K562 (cell line): ENCODE measurements at regions not wholly inside any gene's neighbourhood (a gene's known extent, or its start where the extent isn't known, plus 50 kb on each side); places are given as distances from the start of the nearest gene placed in this dataset.

Experiments
- ATAC-seq: fragments of 200-7000 bp; cut with Tn5 transposase; 3 replicates; pipeline ENCODE4 v1.9.1; 2020; ENCODE audit warnings: moderate library complexity
- BruUV-seq: library from RNA; stranded (reverse); fragments of 400-500 nt; replicated peaks from 2 replicates; lab custom pipeline; 2021; lab: Mats Ljungman, UMichigan
- CTCF ChIA-PET: fragments of 300-600 bp; formaldehyde crosslinking; extraction: SDS; loops from one replicate; lab custom pipeline; 2021; ENCODE audit warnings: low intra/inter-chr PET ratio; lab: Yijun Ruan, JAX
- POLR2A ChIA-PET: fragments of 300-600, 350-650 bp; sonication (Branson Sonifier 250); formaldehyde crosslinking; extraction: SDS; loops from one replicate; lab custom pipeline; 2021; ENCODE audit warnings: antibody characterized with exemption, inconsistent platforms; lab: Yijun Ruan, JAX
- DNase-seq, 4 experiments: peaks; one replicate each; pipeline versions ENCODE4 v3.0.0 to v3.0.0-alpha.2; 2011 to 2018; ENCODE audit warnings: low spot score in 3 of 4, mixed read lengths in 3 of 4; ENCODE audit errors: extremely low read depth in 1 of 4
- FAIRE-seq: peaks from 2 replicates; lab custom pipeline; 2011; peaks lifted over from hg19 to GRCh38; lab: Jason Lieb, UNC
- H2AFZ ChIP-seq: 2 replicates; pipeline ENCODE4 v1.6.0; 2011; ENCODE audit warnings: low read depth, low read length, control low read depth, inconsistent platforms
- H3K27ac ChIP-seq: fragments of 200-600 bp; 3 replicates; pipeline ENCODE4 v1.8.0; 2011; ENCODE audit warnings: low read depth, mild to moderate bottlenecking, control low read depth, inconsistent platforms, low read length, moderate library complexity, mixed read lengths; ENCODE audit errors: extremely low read depth
- H3K27me3 ChIP-seq, 2 experiments: fragments of 300-600 bp in 1 of 2; 2 replicates in 1 of 2; 3 replicates in 1 of 2; pipeline versions ENCODE4 v1.6.0 to v1.8.0; 2011; ENCODE audit warnings: inconsistent platforms in 2 of 2, low read length in 2 of 2, mild to moderate bottlenecking in 1 of 2, mixed read lengths in 1 of 2, moderate library complexity in 1 of 2; ENCODE audit not compliant: control insufficient read depth in 2 of 2, insufficient read depth in 2 of 2
- H3K36me3 ChIP-seq: fragments of 300-600 bp; 3 replicates; pipeline ENCODE4 v1.8.0; 2011; ENCODE audit warnings: mild to moderate bottlenecking, low read length, inconsistent platforms; ENCODE audit not compliant: control insufficient read depth, insufficient read depth
- H3K4me1 ChIP-seq, 2 experiments: fragments of 200-600 bp in 1 of 2; replicated peaks in 1 of 2; 2 replicates in 1 of 2; 3 replicates in 1 of 2; pipeline versions ENCODE4 v1.5.1 to v1.8.0; 2011; ENCODE audit warnings: inconsistent platforms in 2 of 2, low read length in 2 of 2, mild to moderate bottlenecking in 1 of 2, mixed read lengths in 1 of 2, moderate library complexity in 1 of 2; ENCODE audit not compliant: control insufficient read depth in 2 of 2, insufficient read depth in 2 of 2
- H3K4me2 ChIP-seq: 2 replicates; pipeline ENCODE4 v1.6.1; 2011; ENCODE audit warnings: low read length, control low read depth, inconsistent platforms, mixed read lengths; ENCODE audit not compliant: insufficient read depth
- H3K4me3 ChIP-seq: fragments of 200-600 bp; sonication (generic), shearing (Covaris generic); 2 replicates; pipeline ENCODE4 v1.5.1; 2016; ENCODE audit warnings: control low read depth, inconsistent platforms
- H3K79me2 ChIP-seq: fragments of 200-600 bp; 3 replicates; pipeline ENCODE4 v1.8.0; 2011; ENCODE audit warnings: low read length, inconsistent platforms; ENCODE audit not compliant: control insufficient read depth, insufficient read depth
- H3K9ac ChIP-seq, 2 experiments: 2 replicates each; pipeline versions ENCODE4 v1.6.0 to v1.6.1; 2011; ENCODE audit warnings: low read depth in 2 of 2, low read length in 2 of 2, control low read depth in 1 of 2, inconsistent platforms in 1 of 2, mild to moderate bottlenecking in 1 of 2, mixed read lengths in 1 of 2; ENCODE audit not compliant: insufficient read depth in 1 of 2
- H3K9me1 ChIP-seq: one replicate; pipeline ENCODE4 v1.6.0; 2011; ENCODE audit warnings: inconsistent platforms, mild to moderate bottlenecking, low read length, moderate library complexity; ENCODE audit not compliant: control insufficient read depth, insufficient read depth
- H3K9me3 ChIP-seq: replicated peaks from 2 replicates; pipeline ENCODE4 v1.5.1; 2011; ENCODE audit warnings: low read depth, low read length, inconsistent platforms; ENCODE audit not compliant: control insufficient read depth, insufficient read depth
- H4K20me1 ChIP-seq: replicated peaks from 2 replicates; pipeline ENCODE4 v1.6.1; 2011; ENCODE audit warnings: low read length, inconsistent platforms, mixed read lengths; ENCODE audit not compliant: control insufficient read depth, insufficient read depth
- DACH1 ChIP-seq: fragments of 450-650 bp; IDR thresholded peaks from 2 replicates; pipeline ENCODE4 v1.6.1; 2018; ENCODE audit not compliant: partially characterized antibody
- FOSL1 ChIP-seq: fragments of 200-800 bp; sonication (Bioruptor generic); conservative IDR thresholded peaks from 2 replicates; pipeline ENCODE4 v1.6.1; 2016; ENCODE audit warnings: missing genetic modification characterization, missing compliant biosample characterization
- NR2C1 ChIP-seq, 2 experiments: fragments of 450-650 bp; IDR thresholded peaks; 2 replicates each; pipeline ENCODE4 v1.6.1; 2017; ENCODE audit warnings: mild to moderate bottlenecking in 2 of 2, antibody characterized with exemption in 1 of 2, inconsistent platforms in 1 of 2, missing compliant biosample characterization in 1 of 2, missing genetic modification characterization in 1 of 2
- POLR2A ChIP-seq: fragments of 450-650 bp; conservative IDR thresholded peaks from 2 replicates; pipeline ENCODE4 v1.6.1; 2016
- RBM15 ChIP-seq: fragments of 200-400 bp; formaldehyde crosslinking; IDR thresholded peaks from 2 replicates; pipeline ENCODE4 v1.6.1; 2018; ENCODE audit warnings: mild to moderate bottlenecking, low read length, moderate library complexity; ENCODE audit not compliant: insufficient read depth
- RHOXF2B ChIP-seq: fragments of 250-450 bp; sonication (Bioruptor Pico); conservative IDR thresholded peaks from 2 replicates; pipeline ENCODE4 v1.5.1; 2021
- STAG1 ChIP-seq: sonication (generic); formaldehyde crosslinking; IDR thresholded peaks from 2 replicates; pipeline ENCODE4 v1.5.0; 2020; ENCODE audit warnings: missing genetic modification reagents, borderline replicate concordance
- ZNF121 ChIP-seq: sonication (generic); formaldehyde crosslinking; conservative IDR thresholded peaks from 2 replicates; pipeline ENCODE4 v1.8.0; 2022; ENCODE audit warnings: missing genetic modification reagents
- ZNF274 ChIP-seq: IDR thresholded peaks from 2 replicates; pipeline ENCODE4 v1.6.1; 2011; ENCODE audit warnings: low read depth, mild to moderate bottlenecking, low read length, moderate library complexity, borderline replicate concordance
- ZNF431 ChIP-seq: sonication (generic); formaldehyde crosslinking; IDR thresholded peaks from 2 replicates; pipeline ENCODE4 v1.8.0; 2022; ENCODE audit warnings: mild to moderate bottlenecking, missing genetic modification reagents
- WGBS: fragments of 100-300 bp; shearing (Covaris generic); methylation state at CpG from one replicate; pipeline ENCODE4 v1.1.6; 2016; ENCODE audit warnings: low coverage, mixed read lengths; ENCODE audit not compliant: insufficient coverage; ENCODE audit errors: missing lambda C conversion rate; 5-methylcytosine and 5-hydroxymethylcytosine counted together
- in situ Hi-C: fragments of 300-500 bp; cut with MboI; formaldehyde crosslinking; loops from 4 replicates; pipeline ENCODE4 v1.15.0; 2018; ENCODE audit warnings: inconsistent platforms, mixed read lengths
- intact Hi-C: fragments of 100-400 bp; cut with micrococcal nuclease; formaldehyde crosslinking; loops from 2 replicates; pipeline ENCODE4 v1.14.2; 2022
- TF ChIP-seq, protein P1 (sequence below): sonication (generic); IDR thresholded peaks from 2 replicates; pipeline ENCODE4 v1.6.1; 2016
- TF ChIP-seq, protein P2 (sequence below): fragments of 450-650 bp; IDR thresholded peaks from 2 replicates; pipeline ENCODE4 v1.7.1; 2018; ENCODE audit warnings: mild to moderate bottlenecking, low read depth; ENCODE audit not compliant: partially characterized antibody
- TF ChIP-seq, protein P3 (sequence below): sonication (generic); formaldehyde crosslinking; IDR thresholded peaks from 2 replicates; pipeline ENCODE4 v1.8.1; 2022; ENCODE audit warnings: missing genetic modification reagents
- TF ChIP-seq, protein P4 (sequence below): fragments of 200-800 bp; sonication (Bioruptor generic); IDR thresholded peaks from 2 replicates; pipeline ENCODE4 v1.6.1; 2016; ENCODE audit warnings: missing genetic modification characterization, missing compliant biosample characterization

DNA sequence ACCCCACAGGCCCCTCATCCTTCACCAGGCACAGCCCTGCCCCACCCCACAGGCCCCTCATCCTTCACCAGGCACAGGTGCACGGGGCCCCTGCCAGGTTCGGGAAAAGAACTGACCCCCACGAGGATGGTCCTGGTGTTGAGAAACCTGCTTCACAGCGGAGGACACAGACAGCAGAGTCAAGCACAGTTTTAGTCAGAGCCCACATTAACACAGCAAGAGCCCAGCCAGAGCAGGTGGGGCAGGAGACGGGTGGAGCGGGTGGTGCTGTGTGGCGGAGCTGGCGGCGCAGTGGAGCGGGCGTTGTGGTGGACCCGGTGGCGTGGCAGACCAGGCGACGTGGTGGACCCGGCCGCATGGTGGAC, 1085.5 kb downstream of the BRD1 start:
- intact Hi-C loops (no loop called here), in situ Hi-C loops (no loop called here)
- 1% methylated on average over 12 of the region's 17 CpGs for WGBS
- no TSS peak for BruUV-seq
- ATAC-seq (no peak), DNase-seq (no peak), FAIRE-seq (no peak)
- Histone ChIP-seq H4K20me1 (peaks cover 5% of the 10 kb centered on the region; the same call in 1 of the 2 replicates), H3K4me3 (no peak overlapping the region), H3K79me2 (no peaks in the 10 kb centered on the region), H2AFZ (no peak overlapping the region), H3K27me3 (peaks cover 3 to 52% of the 10 kb centered on the region in 2 experiments; a peak in 3 of 5 replicates), H3K9ac (no peak overlapping the region), H3K27ac (no peak overlapping the region), H3K4me2 (no peak overlapping the region), H3K36me3 (no peaks in the 10 kb centered on the region), H3K4me1 (no peaks in the 10 kb centered on the region), H3K9me3 (no peaks in the 10 kb centered on the region), H3K9me1 (no peaks in the 10 kb centered on the region)
- POLR2A ChIA-PET = no interaction called here
- CTCF ChIA-PET = no interaction called here
- no peak for TF ChIP-seq FOSL1 (tag)
- TF ChIP-seq NR2C1 (IDR thresholded peaks at IDR 0.05) = no peak
- TF ChIP-seq NR2C1 (tag; IDR thresholded peaks at IDR 0.05) = no peak
- TF ChIP-seq, protein P1, sequence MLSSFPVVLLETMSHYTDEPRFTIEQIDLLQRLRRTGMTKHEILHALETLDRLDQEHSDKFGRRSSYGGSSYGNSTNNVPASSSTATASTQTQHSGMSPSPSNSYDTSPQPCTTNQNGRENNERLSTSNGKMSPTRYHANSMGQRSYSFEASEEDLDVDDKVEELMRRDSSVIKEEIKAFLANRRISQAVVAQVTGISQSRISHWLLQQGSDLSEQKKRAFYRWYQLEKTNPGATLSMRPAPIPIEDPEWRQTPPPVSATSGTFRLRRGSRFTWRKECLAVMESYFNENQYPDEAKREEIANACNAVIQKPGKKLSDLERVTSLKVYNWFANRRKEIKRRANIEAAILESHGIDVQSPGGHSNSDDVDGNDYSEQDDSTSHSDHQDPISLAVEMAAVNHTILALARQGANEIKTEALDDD = no peak
- no peak for TF ChIP-seq POLR2A
- TF ChIP-seq RBM15 = no peak
- no peak for TF ChIP-seq ZNF431 (CRISPR knock-in tag)
- TF ChIP-seq, protein P2, sequence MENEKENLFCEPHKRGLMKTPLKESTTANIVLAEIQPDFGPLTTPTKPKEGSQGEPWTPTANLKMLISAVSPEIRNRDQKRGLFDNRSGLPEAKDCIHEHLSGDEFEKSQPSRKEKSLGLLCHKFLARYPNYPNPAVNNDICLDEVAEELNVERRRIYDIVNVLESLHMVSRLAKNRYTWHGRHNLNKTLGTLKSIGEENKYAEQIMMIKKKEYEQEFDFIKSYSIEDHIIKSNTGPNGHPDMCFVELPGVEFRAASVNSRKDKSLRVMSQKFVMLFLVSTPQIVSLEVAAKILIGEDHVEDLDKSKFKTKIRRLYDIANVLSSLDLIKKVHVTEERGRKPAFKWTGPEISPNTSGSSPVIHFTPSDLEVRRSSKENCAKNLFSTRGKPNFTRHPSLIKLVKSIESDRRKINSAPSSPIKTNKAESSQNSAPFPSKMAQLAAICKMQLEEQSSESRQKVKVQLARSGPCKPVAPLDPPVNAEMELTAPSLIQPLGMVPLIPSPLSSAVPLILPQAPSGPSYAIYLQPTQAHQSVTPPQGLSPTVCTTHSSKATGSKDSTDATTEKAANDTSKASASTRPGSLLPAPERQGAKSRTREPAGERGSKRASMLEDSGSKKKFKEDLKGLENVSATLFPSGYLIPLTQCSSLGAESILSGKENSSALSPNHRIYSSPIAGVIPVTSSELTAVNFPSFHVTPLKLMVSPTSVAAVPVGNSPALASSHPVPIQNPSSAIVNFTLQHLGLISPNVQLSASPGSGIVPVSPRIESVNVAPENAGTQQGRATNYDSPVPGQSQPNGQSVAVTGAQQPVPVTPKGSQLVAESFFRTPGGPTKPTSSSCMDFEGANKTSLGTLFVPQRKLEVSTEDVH = no peak
- TF ChIP-seq DACH1 = no peak
- TF ChIP-seq, protein P3, sequence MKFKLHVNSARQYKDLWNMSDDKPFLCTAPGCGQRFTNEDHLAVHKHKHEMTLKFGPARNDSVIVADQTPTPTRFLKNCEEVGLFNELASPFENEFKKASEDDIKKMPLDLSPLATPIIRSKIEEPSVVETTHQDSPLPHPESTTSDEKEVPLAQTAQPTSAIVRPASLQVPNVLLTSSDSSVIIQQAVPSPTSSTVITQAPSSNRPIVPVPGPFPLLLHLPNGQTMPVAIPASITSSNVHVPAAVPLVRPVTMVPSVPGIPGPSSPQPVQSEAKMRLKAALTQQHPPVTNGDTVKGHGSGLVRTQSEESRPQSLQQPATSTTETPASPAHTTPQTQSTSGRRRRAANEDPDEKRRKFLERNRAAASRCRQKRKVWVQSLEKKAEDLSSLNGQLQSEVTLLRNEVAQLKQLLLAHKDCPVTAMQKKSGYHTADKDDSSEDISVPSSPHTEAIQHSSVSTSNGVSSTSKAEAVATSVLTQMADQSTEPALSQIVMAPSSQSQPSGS (CRISPR knock-in tag) = no peak
- TF ChIP-seq ZNF121 (CRISPR knock-in tag) = no peak
- no peak for TF ChIP-seq ZNF274
- TF ChIP-seq RHOXF2B (CRISPR knock-in tag) = no peak
- no peak for TF ChIP-seq STAG1
- TF ChIP-seq, protein P4, sequence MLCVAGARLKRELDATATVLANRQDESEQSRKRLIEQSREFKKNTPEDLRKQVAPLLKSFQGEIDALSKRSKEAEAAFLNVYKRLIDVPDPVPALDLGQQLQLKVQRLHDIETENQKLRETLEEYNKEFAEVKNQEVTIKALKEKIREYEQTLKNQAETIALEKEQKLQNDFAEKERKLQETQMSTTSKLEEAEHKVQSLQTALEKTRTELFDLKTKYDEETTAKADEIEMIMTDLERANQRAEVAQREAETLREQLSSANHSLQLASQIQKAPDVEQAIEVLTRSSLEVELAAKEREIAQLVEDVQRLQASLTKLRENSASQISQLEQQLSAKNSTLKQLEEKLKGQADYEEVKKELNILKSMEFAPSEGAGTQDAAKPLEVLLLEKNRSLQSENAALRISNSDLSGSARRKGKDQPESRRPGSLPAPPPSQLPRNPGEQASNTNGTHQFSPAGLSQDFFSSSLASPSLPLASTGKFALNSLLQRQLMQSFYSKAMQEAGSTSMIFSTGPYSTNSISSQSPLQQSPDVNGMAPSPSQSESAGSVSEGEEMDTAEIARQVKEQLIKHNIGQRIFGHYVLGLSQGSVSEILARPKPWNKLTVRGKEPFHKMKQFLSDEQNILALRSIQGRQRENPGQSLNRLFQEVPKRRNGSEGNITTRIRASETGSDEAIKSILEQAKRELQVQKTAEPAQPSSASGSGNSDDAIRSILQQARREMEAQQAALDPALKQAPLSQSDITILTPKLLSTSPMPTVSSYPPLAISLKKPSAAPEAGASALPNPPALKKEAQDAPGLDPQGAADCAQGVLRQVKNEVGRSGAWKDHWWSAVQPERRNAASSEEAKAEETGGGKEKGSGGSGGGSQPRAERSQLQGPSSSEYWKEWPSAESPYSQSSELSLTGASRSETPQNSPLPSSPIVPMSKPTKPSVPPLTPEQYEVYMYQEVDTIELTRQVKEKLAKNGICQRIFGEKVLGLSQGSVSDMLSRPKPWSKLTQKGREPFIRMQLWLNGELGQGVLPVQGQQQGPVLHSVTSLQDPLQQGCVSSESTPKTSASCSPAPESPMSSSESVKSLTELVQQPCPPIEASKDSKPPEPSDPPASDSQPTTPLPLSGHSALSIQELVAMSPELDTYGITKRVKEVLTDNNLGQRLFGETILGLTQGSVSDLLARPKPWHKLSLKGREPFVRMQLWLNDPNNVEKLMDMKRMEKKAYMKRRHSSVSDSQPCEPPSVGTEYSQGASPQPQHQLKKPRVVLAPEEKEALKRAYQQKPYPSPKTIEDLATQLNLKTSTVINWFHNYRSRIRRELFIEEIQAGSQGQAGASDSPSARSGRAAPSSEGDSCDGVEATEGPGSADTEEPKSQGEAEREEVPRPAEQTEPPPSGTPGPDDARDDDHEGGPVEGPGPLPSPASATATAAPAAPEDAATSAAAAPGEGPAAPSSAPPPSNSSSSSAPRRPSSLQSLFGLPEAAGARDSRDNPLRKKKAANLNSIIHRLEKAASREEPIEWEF (CRISPR knock-in tag) = no peak
